Nephron progenitor cell (in vitro differentiated cells): ENCODE measurements at regions not wholly inside any gene's neighbourhood (a gene's known extent, or its start where the extent isn't known, plus 50 kb on each side); places are given as distances from the start of the nearest gene placed in this dataset.

Experiments used
- DNase-seq: peaks from one replicate; pipeline ENCODE4 v3.0.0; 2021
- H3K27ac Mint-ChIP-seq: 2 replicates; pipeline ENCODE4 v1.8.0; 2021; ENCODE audit warnings: mild to moderate bottlenecking, moderate library complexity, mixed read lengths
- H3K27me3 Mint-ChIP-seq: 2 replicates; pipeline ENCODE4 v1.8.0; 2021; ENCODE audit warnings: mild to moderate bottlenecking, low read depth, mixed read lengths; ENCODE audit not compliant: poor library complexity
- H3K36me3 Mint-ChIP-seq: 2 replicates; pipeline ENCODE4 v1.8.0; 2021; ENCODE audit warnings: low read depth, mixed read lengths
- H3K4me1 Mint-ChIP-seq: 2 replicates; pipeline ENCODE4 v1.8.0; 2021; ENCODE audit warnings: mixed read lengths
- H3K4me3 Mint-ChIP-seq: 2 replicates; pipeline ENCODE4 v1.8.0; 2021; ENCODE audit warnings: mild to moderate bottlenecking, moderate library complexity, mixed read lengths
- H3K9me3 Mint-ChIP-seq: 2 replicates; pipeline ENCODE4 v1.8.0; 2021; ENCODE audit warnings: mild to moderate bottlenecking, moderate library complexity, mixed read lengths
- TF ChIP-seq, protein P1 (sequence below): fragments of 200-600 bp; sonication (generic); IDR thresholded peaks from 2 replicates; pipeline ENCODE4 v1.5.0; 2021; ENCODE audit warnings: antibody characterized with exemption

DNA sequence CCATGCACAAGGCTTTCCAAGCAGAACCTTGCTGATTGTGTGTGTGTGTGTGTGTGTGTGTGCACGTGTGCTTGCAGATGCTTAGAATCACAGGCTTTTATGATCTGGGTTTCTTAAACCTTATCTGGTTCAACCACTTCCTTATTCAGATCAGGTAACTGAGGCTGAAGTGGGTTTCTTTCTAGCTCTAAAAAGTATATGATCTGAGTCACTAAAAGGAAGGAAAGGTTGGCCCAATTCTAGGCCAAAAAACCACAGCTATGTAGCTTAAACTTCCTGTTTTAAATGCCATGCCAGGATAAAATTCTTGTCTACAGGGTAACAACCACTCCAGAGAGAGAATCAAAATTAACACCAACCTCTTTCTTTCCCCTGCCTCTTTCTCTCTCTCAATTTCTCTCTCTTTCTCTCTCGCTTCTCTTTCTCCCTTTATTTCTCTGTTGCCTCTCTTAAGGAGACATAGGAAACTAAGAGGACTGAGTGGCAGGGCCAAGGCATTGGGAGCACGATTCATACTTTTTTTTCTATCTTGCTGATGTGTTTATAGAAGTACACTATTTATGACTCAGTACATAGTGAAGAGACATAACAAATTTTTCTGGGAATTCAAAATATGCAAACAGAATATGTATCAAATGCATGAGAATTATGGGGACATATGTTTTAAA is 140.3 kb downstream of the TRIB2 start:
- no peaks in the 10 kb centered on the region for H3K4me1 Mint-ChIP-seq
- H3K27me3 Mint-ChIP-seq: no peaks in the 10 kb centered on the region
- H3K36me3 Mint-ChIP-seq: peaks cover 8% of the 10 kb centered on the region
- H3K4me3 Mint-ChIP-seq: no peak overlapping the region
- TF ChIP-seq, protein P1, sequence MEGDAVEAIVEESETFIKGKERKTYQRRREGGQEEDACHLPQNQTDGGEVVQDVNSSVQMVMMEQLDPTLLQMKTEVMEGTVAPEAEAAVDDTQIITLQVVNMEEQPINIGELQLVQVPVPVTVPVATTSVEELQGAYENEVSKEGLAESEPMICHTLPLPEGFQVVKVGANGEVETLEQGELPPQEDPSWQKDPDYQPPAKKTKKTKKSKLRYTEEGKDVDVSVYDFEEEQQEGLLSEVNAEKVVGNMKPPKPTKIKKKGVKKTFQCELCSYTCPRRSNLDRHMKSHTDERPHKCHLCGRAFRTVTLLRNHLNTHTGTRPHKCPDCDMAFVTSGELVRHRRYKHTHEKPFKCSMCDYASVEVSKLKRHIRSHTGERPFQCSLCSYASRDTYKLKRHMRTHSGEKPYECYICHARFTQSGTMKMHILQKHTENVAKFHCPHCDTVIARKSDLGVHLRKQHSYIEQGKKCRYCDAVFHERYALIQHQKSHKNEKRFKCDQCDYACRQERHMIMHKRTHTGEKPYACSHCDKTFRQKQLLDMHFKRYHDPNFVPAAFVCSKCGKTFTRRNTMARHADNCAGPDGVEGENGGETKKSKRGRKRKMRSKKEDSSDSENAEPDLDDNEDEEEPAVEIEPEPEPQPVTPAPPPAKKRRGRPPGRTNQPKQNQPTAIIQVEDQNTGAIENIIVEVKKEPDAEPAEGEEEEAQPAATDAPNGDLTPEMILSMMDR: no peak
- peaks cover 7% of the 10 kb centered on the region for H3K9me3 Mint-ChIP-seq
- DNase-seq: no peak
- H3K27ac Mint-ChIP-seq: no peak overlapping the region

DNA sequence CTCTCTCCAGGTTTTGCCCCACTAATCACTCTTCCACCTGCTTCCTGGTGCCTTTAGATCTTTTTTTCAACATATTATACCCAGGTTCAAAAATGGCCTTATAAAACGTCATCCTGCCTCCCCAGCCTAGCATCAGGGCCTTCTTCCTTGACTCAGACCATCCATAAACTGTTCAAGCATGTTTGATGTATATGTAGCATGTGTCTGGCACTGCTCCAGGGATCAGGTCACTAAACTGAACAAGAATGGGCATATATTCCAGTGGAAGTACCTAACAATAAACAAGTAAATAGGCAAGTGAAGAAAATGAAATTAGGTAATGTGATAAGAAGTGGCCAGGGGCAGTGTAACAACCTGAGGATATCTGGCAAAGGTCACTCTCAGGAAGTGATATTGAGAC is 141.2 kb downstream of the TRIB2 start:
- Mint-ChIP-seq H3K4me1 (no peaks in the 10 kb centered on the region), H3K27ac (no peak overlapping the region), H3K27me3 (no peaks in the 10 kb centered on the region), H3K4me3 (no peak overlapping the region), H3K36me3 (peaks cover 8% of the 10 kb centered on the region), H3K9me3 (peaks cover 10% of the 10 kb centered on the region)
- TF ChIP-seq, protein P1: no peak
- DNase-seq: no peak

DNA sequence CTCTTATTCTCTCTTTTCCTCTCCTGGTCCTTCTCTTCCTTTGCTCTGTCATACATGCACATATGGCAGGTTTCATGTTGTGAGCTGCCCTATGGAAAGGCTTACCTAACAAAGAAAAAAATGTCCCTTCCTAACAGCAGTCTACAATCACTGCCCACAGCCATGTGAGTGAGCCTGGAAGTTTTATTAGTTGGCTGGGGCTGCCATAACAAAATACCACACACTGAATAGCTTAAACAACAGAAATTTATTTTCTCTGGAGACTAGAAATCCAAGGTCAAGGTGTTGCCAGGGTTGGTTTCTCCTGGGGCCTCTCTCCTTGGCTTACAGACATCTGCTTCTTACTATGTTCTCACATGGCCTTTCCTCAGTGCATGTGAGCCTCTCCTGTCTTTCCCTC is 142.1 kb downstream of the TRIB2 start:
- peaks cover 12% of the 10 kb centered on the region for H3K36me3 Mint-ChIP-seq
- TF ChIP-seq, protein P1: no peak
- no peaks in the 10 kb centered on the region for H3K27me3 Mint-ChIP-seq
- no peak overlapping the region for H3K4me3 Mint-ChIP-seq
- no peak for DNase-seq
- H3K9me3 Mint-ChIP-seq: peaks cover 18% of the 10 kb centered on the region
- no peaks in the 10 kb centered on the region for H3K4me1 Mint-ChIP-seq
- H3K27ac Mint-ChIP-seq: no peak overlapping the region

DNA sequence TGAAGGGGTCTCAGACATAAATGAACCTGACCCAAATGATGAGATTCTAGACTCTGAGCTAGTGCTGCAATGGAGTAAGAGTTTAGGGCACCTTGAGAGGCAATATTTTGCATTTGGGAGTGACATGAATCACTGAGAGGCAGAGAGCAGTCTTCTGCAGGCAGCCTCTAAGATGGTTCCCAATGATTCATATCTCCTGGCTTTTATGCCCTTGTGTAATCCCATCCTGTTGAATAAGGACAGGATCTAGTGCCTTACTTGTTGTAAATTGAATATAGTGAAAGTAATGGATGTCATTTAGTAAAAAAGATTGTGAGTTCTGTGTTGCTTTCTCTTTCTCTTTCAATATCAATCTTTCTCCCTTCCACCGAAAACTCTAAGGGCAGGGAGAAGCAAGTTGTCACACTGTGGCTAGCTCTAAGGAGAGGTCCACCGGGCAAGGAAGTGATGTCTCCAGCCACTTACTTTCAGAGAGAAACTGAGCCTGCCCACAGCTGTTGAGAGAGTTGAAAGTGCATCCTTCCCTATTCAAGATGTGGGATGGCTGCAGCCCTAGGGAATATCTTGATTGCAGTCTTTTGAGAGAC is 144.7 kb downstream of the TRIB2 start:
- Mint-ChIP-seq H3K9me3 (peaks cover 38% of the 10 kb centered on the region), H3K27ac (no peak overlapping the region), H3K4me3 (no peak overlapping the region), H3K4me1 (no peaks in the 10 kb centered on the region), H3K27me3 (no peaks in the 10 kb centered on the region), H3K36me3 (peaks cover 24% of the 10 kb centered on the region)
- no peak for DNase-seq
- TF ChIP-seq, protein P1: no peak

DNA sequence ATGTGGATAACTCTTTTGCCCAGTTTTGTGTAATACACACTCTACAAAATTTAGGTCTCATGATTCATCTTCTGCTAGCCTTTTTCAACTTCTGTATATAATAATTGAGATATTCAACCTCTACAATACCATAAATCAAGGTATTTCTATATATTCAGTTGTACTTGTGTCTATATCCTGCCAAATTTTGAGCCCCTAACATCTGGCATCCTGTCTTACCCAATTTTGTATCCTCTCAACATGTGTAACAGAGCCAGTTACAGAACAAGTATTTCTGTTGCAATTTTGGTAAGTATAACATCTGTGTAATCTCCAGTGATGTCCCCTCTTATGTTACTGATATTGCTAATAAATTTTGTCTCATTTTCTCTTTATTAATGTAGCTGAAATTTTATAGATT is 145.8 kb downstream of the TRIB2 start:
- Mint-ChIP-seq H3K4me3 (no peak overlapping the region), H3K9me3 (peaks cover 38% of the 10 kb centered on the region), H3K4me1 (peaks cover 5% of the 10 kb centered on the region), H3K27me3 (no peaks in the 10 kb centered on the region), H3K36me3 (peaks cover 24% of the 10 kb centered on the region), H3K27ac (no peak overlapping the region)
- no peak for DNase-seq
- TF ChIP-seq, protein P1: no peak

DNA sequence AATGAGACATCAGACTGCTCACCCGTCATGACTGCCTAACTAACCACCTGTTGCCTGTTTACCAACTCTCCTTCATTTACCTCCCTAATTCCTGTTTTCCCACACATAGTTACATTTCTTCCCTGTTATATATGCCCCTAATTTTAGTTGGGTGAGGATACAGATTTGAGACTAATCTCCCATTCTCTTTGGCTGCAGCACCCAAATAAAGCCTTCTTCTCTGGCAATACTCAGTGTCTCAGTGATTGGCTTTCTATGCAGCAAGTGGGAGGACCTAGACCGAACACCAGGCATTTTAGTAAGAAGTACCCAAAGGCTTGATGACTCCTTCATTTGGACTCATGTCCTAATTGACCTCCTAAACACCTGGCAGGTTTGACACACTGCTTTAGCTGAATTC is 147.2 kb downstream of the TRIB2 start:
- Mint-ChIP-seq H3K27me3 (no peaks in the 10 kb centered on the region), H3K4me3 (no peak overlapping the region), H3K4me1 (peaks cover 5% of the 10 kb centered on the region), H3K9me3 (peaks cover 38% of the 10 kb centered on the region), H3K36me3 (peaks cover 24% of the 10 kb centered on the region), H3K27ac (no peak overlapping the region)
- no peak for DNase-seq
- TF ChIP-seq, protein P1: no peak
